ENCODE measurements at regions not wholly inside any gene's neighbourhood (a gene's known extent, or its start where the extent isn't known, plus 50 kb on each side); places are given as distances from the start of the nearest gene placed in this dataset.
"Not testable (repeated sequence)": the region's sequence is repeated elsewhere in the genome, so short reads cannot be mapped to it uniquely, and the experiment has no call there.

DNA sequence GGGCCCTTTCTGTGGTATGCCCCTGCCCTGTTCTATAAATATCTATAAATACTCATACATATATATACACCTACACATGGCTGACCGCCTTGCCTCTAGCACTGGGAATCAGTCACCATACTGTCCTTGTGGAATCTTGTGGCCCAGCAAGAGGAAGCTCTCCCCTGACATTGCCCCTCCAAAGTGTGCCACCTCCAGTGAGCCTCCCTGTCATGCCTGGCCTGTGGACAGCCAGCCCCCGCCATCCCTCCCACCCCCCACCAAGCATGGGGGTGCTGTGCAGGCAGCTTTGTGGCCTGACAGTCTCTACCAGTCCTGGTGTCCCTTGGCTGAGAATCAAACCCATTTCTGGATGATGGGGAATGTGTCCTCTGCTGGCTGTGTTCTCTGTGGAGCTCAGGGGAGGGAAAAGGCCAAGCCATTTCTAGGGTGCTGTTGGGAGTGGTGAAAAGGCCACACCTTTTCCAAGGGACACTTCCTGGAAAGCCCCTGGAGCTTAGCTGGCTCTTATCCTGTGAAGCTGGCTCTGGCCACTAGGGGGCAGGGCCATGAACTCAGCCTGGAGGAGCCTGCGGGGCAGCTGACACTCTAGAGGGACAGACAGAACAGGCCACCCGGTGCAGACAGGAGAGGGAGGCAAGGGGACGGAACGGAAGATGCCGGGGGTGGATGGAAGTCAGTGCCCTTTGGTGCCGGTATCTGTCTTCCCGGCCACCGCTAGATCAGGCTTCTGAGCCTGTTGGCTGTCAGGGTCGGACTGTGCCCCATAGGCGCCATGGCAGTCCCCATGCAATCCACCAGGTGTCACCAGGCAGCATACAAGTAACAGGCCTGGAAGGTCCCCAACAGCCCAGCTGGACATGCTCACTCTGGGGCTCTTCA is 167.2 kb downstream of the TBC1D2B start:
- H3K23ac ChIP-seq (ENCODE audit: low read length in 2 of 2) = not testable (repeated sequence)

DNA sequence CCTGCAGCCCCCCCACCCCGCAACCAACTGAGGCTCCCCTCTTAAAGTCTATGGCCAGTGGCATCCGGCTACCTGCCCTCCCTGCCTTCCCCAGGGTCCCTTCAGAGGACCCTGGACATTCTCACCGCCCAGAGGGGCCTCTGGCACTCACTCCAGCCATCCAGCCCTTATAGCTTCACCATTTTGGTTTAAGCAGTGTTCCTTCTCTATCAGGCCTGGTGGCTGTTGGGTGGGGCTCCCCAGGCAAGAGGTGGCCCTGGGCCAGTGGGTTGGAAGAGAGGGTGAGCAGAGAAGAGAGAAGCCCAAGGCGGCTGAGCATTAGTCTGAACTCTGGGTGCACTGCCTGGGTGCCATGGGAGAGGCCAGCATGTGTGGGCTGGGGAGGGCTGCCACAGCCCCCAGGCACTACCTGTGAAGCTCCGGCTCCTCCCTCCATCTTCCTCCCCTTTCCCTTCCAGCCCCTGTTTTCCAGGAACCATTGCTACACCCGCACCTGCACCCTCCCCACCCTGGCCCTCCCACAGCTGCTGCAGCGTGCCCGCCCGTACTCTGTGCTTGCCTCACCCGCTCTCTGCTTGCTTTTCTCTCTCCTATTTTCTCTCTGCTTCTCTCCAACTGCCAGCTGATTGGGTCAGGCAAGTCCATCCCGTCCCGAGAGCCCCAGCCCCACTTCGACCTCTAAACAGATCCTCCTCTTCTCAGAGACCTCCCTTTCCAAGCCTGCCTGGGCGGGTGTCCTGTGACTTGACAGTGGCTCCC is 168.2 kb downstream of the TBC1D2B start:
- Histone ChIP-seq H3K9ac (ENCODE audit: low read length) (no peak overlapping the region), H2BK15ac (ENCODE audit: low read depth, poor library complexity, severe bottlenecking) (no peak overlapping the region), H3K4me2 (ENCODE audit: low read length, poor library complexity, severe bottlenecking) (no peak overlapping the region), H2BK120ac (ENCODE audit: low read depth, low read length) (no peak overlapping the region), H3K79me1 (replicated peaks; ENCODE audit: low read length, poor library complexity, severe bottlenecking) (no peaks in the 10 kb centered on the region), H3K4ac (ENCODE audit: low read depth in 1 of 2, low read length in 2 of 2) (no peak overlapping the region), H4K8ac (ENCODE audit: low read length) (no peak overlapping the region), H2BK5ac (ENCODE audit: low read depth, low read length, poor library complexity, severe bottlenecking) (no peak overlapping the region), H3K4me3 (ENCODE audit: insufficient read depth in 1 of 2, low read depth in 1 of 2, low read length in 2 of 2) (no peak overlapping the region), H3K27me3 (ENCODE audit: control insufficient read depth in 1 of 2, insufficient read depth in 1 of 2, low read length in 2 of 2) (peaks cover 6 to 20% of the 10 kb centered on the region in 2 experiments), H3K14ac (ENCODE audit: low read length in 2 of 2) (no peak overlapping the region), H2BK12ac (ENCODE audit: low read length in 2 of 2) (peak overlapping the region in 1 of 2 experiments; percentile 69), H4K91ac (ENCODE audit: low read length) (no peak overlapping the region), H3K18ac (ENCODE audit: low read depth in 1 of 2, low read length in 2 of 2) (peak overlapping the region in 1 of 2 experiments; percentile 12), H3K27ac (ENCODE audit: low read length, poor library complexity, severe bottlenecking) (no peak overlapping the region), H2AFZ (ENCODE audit: low read depth, low read length) (no peak overlapping the region), H3K23ac (ENCODE audit: low read length in 2 of 2) (no peak overlapping the region), H3K9me3 (ENCODE audit: control insufficient read depth, low read length) (no peaks in the 10 kb centered on the region), H3K4me1 (ENCODE audit: control insufficient read depth, insufficient read depth, low read depth, low read length) (peaks cover 12% of the 10 kb centered on the region), H2AK5ac (ENCODE audit: low read length, severe bottlenecking) (peak overlapping the region; percentile 73), H3K36me3 (ENCODE audit: control insufficient read depth in 1 of 2, insufficient read depth in 2 of 2, low read depth in 1 of 2, low read length in 2 of 2) (no peaks in the 10 kb centered on the region)
- WGBS = 77% methylated on average over 9 of the region's 14 CpGs
- no peak for DNase-seq

More for the DNA sequence above, 167.2 kb downstream of the TBC1D2B start:
- H2BK5ac ChIP-seq (ENCODE audit: low read depth, low read length, poor library complexity, severe bottlenecking); H2AFZ ChIP-seq (ENCODE audit: low read depth, low read length); H3K4ac ChIP-seq (ENCODE audit: low read depth in 1 of 2, low read length in 2 of 2); H3K79me1 ChIP-seq (replicated peaks; ENCODE audit: low read length, poor library complexity, severe bottlenecking); H3K27ac ChIP-seq (ENCODE audit: low read length, poor library complexity, severe bottlenecking); H3K36me3 ChIP-seq (ENCODE audit: control insufficient read depth in 1 of 2, insufficient read depth in 2 of 2, low read depth in 1 of 2, low read length in 2 of 2); H2BK120ac ChIP-seq (ENCODE audit: low read depth, low read length); H2AK5ac ChIP-seq (ENCODE audit: low read length, severe bottlenecking); H3K14ac ChIP-seq (ENCODE audit: low read length in 2 of 2); H3K9me3 ChIP-seq (ENCODE audit: control insufficient read depth, low read length); H2BK15ac ChIP-seq (ENCODE audit: low read depth, poor library complexity, severe bottlenecking): not testable (repeated sequence)
- Histone ChIP-seq H3K4me2 (ENCODE audit: low read length, poor library complexity, severe bottlenecking) (peak overlapping the region; percentile 82), H4K91ac (ENCODE audit: low read length) (peak overlapping the region; percentile 80), H3K4me3 (ENCODE audit: insufficient read depth in 1 of 2, low read depth in 1 of 2, low read length in 2 of 2) (peak overlapping the region; percentile 23 to 66), H3K4me1 (ENCODE audit: control insufficient read depth, insufficient read depth, low read depth, low read length) (peaks cover 12% of the 10 kb centered on the region), H3K18ac (ENCODE audit: low read depth in 1 of 2, low read length in 2 of 2) (peak overlapping the region; percentile 79 to 86), H3K27me3 (ENCODE audit: control insufficient read depth in 1 of 2, insufficient read depth in 1 of 2, low read length in 2 of 2) (peaks cover 6 to 19% of the 10 kb centered on the region in 2 experiments), H4K8ac (ENCODE audit: low read length) (peak overlapping the region; percentile 92), H3K9ac (ENCODE audit: low read length) (peak overlapping the region; percentile 68), H2BK12ac (ENCODE audit: low read length in 2 of 2) (peak overlapping the region in 1 of 2 experiments; percentile 4)
- peak; percentile 89 for DNase-seq
- 9% methylated on average over 11 of the region's 12 CpGs for WGBS

DNA sequence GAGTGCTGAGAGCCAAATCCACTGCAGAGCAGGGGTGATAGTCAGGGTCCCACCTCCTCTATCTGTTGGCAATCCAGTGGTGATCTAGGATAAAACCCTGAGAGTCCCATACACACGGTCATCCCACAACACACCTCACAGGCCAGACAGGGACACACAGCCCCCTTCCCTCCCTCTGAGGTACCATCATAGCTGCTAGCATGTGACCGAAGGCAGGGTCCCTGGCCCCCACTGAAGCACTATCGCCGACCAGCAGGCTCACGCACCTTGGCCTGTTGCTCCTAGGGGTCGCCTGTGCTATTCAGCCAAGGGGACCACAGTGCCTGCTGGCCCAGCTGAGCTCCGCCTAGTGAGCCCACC is 168.8 kb downstream of the TBC1D2B start:
- H2BK15ac ChIP-seq (ENCODE audit: low read depth, poor library complexity, severe bottlenecking); H3K23ac ChIP-seq (ENCODE audit: low read length in 2 of 2); H3K27ac ChIP-seq (ENCODE audit: low read length, poor library complexity, severe bottlenecking); H3K9me3 ChIP-seq (ENCODE audit: control insufficient read depth, low read length); H2AK5ac ChIP-seq (ENCODE audit: low read length, severe bottlenecking); H2BK120ac ChIP-seq (ENCODE audit: low read depth, low read length); H2BK5ac ChIP-seq (ENCODE audit: low read depth, low read length, poor library complexity, severe bottlenecking); H2AFZ ChIP-seq (ENCODE audit: low read depth, low read length); DNase-seq; H3K4me3 ChIP-seq (ENCODE audit: insufficient read depth in 1 of 2, low read depth in 1 of 2, low read length in 2 of 2); H3K79me1 ChIP-seq (replicated peaks; ENCODE audit: low read length, poor library complexity, severe bottlenecking); H3K9ac ChIP-seq (ENCODE audit: low read length); H3K4me2 ChIP-seq (ENCODE audit: low read length, poor library complexity, severe bottlenecking); H3K36me3 ChIP-seq (ENCODE audit: control insufficient read depth in 1 of 2, insufficient read depth in 2 of 2, low read depth in 1 of 2, low read length in 2 of 2); H3K4ac ChIP-seq (ENCODE audit: low read depth in 1 of 2, low read length in 2 of 2): not testable (repeated sequence)
- 40% methylated on average over 3 of the region's 7 CpGs for WGBS
- H3K27me3 ChIP-seq (ENCODE audit: control insufficient read depth in 1 of 2, insufficient read depth in 1 of 2, low read length in 2 of 2) = peaks cover 6 to 20% of the 10 kb centered on the region in 2 experiments
- H3K18ac ChIP-seq (ENCODE audit: low read depth in 1 of 2, low read length in 2 of 2) = peak overlapping the region in 1 of 2 experiments; percentile 48
- peaks cover 12% of the 10 kb centered on the region for H3K4me1 ChIP-seq (ENCODE audit: control insufficient read depth, insufficient read depth, low read depth, low read length)
- peak overlapping the region; percentile 60 for H4K8ac ChIP-seq (ENCODE audit: low read length)
- peak overlapping the region; percentile 68 for H4K91ac ChIP-seq (ENCODE audit: low read length)
- peak overlapping the region in 1 of 2 experiments; percentile 77 for H2BK12ac ChIP-seq (ENCODE audit: low read length in 2 of 2)
- H3K14ac ChIP-seq (ENCODE audit: low read length in 2 of 2) = peak overlapping the region in 1 of 2 experiments; percentile 81
